B cell (primary cell): ENCODE measurements at regions not wholly inside any gene's neighbourhood (a gene's known extent, or its start where the extent isn't known, plus 50 kb on each side); places are given as distances from the start of the nearest gene placed in this dataset.

ENCODE experiments used
- ATAC-seq: fragments of 200-7000 bp; cut with Tn5 transposase; one replicate; pipeline ENCODE4 v1.10.0; 2021; ENCODE audit warnings: low read depth, mild to moderate bottlenecking, moderate number of reproducible peaks, moderate library complexity
- CTCF ChIA-PET: fragments of 350-600 bp; sonication (Branson Sonifier 250); formaldehyde crosslinking; loops from one replicate; lab custom pipeline; 2021; ENCODE audit warnings: antibody characterized with exemption, inconsistent platforms; lab: Charles Lee
- POLR2A ChIA-PET: fragments of 350-600 bp; sonication (Branson Sonifier 250); formaldehyde crosslinking; loops from one replicate; lab custom pipeline; 2021; ENCODE audit warnings: antibody characterized with exemption; lab: Charles Lee
- DNase-seq: peaks from one replicate; pipeline ENCODE4 v3.0.0; 2013
- H2AFZ ChIP-seq: 2 replicates; pipeline ENCODE4 v1.6.1; 2012; ENCODE audit warnings: mild to moderate bottlenecking, low read depth, low read length; ENCODE audit not compliant: insufficient read depth, poor library complexity, severe bottlenecking
- H3K27ac ChIP-seq, 2 donors: 1 replicate in 1 of 2; 2 replicates in 1 of 2; pipeline ENCODE4 v1.5.1; 2012 to 2013; ENCODE audit warnings: low read length in 2 of 2, mild to moderate bottlenecking in 2 of 2, moderate library complexity in 1 of 2
- H3K27me3 ChIP-seq, 4 experiments: fragments of 200-600 bp in 1 of 4; sonication (generic) in 1 of 4; replicated peaks in 1 of 4; 1 replicate in 2 of 4; 2 replicates in 2 of 4; pipeline versions ENCODE4 v1.6.1 to v1.7.0; 2013 to 2016; ENCODE audit warnings: low read length in 3 of 4, mild to moderate bottlenecking in 2 of 4, mixed read lengths in 1 of 4, moderate library complexity in 1 of 4; ENCODE audit not compliant: insufficient read depth in 4 of 4, control insufficient read depth in 3 of 4; ENCODE audit errors: control extremely low read depth in 1 of 4
- H3K36me3 ChIP-seq, 2 experiments: replicated peaks in 1 of 2; 1 replicate in 1 of 2; 2 replicates in 1 of 2; pipeline versions ENCODE4 v1.6.1 to v1.7.1; 2013; ENCODE audit warnings: low read length in 1 of 2; ENCODE audit not compliant: insufficient read depth in 2 of 2, control insufficient read depth in 1 of 2; ENCODE audit errors: control extremely low read depth in 1 of 2, extremely low read depth in 1 of 2
- H3K4me1 ChIP-seq, 2 donors: fragments of 200-600 bp in 1 of 2; sonication (generic) in 1 of 2; 1 replicate in 1 of 2; 2 replicates in 1 of 2; pipeline versions ENCODE4 v1.5.1 to v1.6.1; 2013 to 2017; ENCODE audit warnings: low read length in 2 of 2; ENCODE audit not compliant: control insufficient read depth in 2 of 2, insufficient read depth in 2 of 2
- H3K4me2 ChIP-seq: replicated peaks from 2 replicates; pipeline ENCODE3; 2012; ENCODE audit warnings: mild to moderate bottlenecking, low read depth, low read length; ENCODE audit not compliant: poor library complexity, severe bottlenecking
- H3K4me3 ChIP-seq, 5 experiments: fragments of 200-600 bp in 1 of 5; sonication (generic) in 1 of 5; 1 replicate in 3 of 5; 2 replicates in 2 of 5; pipeline versions ENCODE4 v1.5.1 to v1.7.0; 2011 to 2016; ENCODE audit warnings: low read length in 4 of 5, mild to moderate bottlenecking in 4 of 5, low read depth in 2 of 5, control low read depth in 1 of 5, moderate library complexity in 1 of 5; ENCODE audit not compliant: insufficient read depth in 1 of 5; ENCODE audit errors: control extremely low read depth in 1 of 5, extremely low read depth in 1 of 5
- H3K79me2 ChIP-seq: fragments of 200-600 bp; sonication (generic); one replicate; pipeline ENCODE4 v1.6.0; 2016; ENCODE audit warnings: low read length; ENCODE audit not compliant: control insufficient read depth, insufficient read depth
- H3K9ac ChIP-seq: fragments of 200-600 bp; sonication (generic); 2 replicates; pipeline ENCODE4 v1.6.1; 2017; ENCODE audit warnings: mild to moderate bottlenecking, low read length, moderate library complexity
- H3K9me3 ChIP-seq, 3 donors: one replicate each; pipeline versions ENCODE4 v1.6.1 to v1.7.1; 2013; ENCODE audit warnings: low read length in 2 of 3; ENCODE audit not compliant: control insufficient read depth in 2 of 3, insufficient read depth in 1 of 3; ENCODE audit errors: control extremely low read depth in 1 of 3
- H4K20me1 ChIP-seq: 2 replicates; pipeline ENCODE4 v1.6.0; 2012; ENCODE audit warnings: mild to moderate bottlenecking, low read length; ENCODE audit not compliant: insufficient read depth, control insufficient read depth, poor library complexity, severe bottlenecking
- H3K27ac Mint-ChIP-seq: one replicate; pipeline ENCODE4 v1.8.0; 2021; ENCODE audit warnings: mixed read lengths
- H3K27me3 Mint-ChIP-seq: one replicate; pipeline ENCODE4 v1.8.0; 2021; ENCODE audit warnings: mixed read lengths
- H3K4me1 Mint-ChIP-seq: one replicate; pipeline ENCODE4 v1.8.0; 2021; ENCODE audit warnings: mixed read lengths
- H3K4me3 Mint-ChIP-seq: one replicate; pipeline ENCODE4 v1.8.0; 2021; ENCODE audit warnings: mixed read lengths
- H3K9me3 Mint-ChIP-seq: one replicate; pipeline ENCODE4 v1.8.0; 2022; ENCODE audit warnings: mixed read lengths; ENCODE audit not compliant: insufficient read depth
- CTCF ChIP-seq: fragments of 200-600 bp; IDR thresholded peaks from one replicate; pipeline ENCODE4 v1.8.0; 2022; ENCODE audit warnings: antibody characterized with exemption, mild to moderate bottlenecking
- EZH2 ChIP-seq: IDR thresholded peaks from 2 replicates; pipeline ENCODE4 v1.6.1; 2012; ENCODE audit warnings: borderline replicate concordance, low read depth, mild to moderate bottlenecking, moderate library complexity, low read length; ENCODE audit not compliant: insufficient read depth, poor library complexity, severe bottlenecking
- WGBS: methylation state at CpG from one replicate; pipeline ENCODE4 v1.1.5; 2013; ENCODE audit warnings: missing lambda C conversion rate; ENCODE audit not compliant: insufficient coverage; 5-methylcytosine and 5-hydroxymethylcytosine counted together
- intact Hi-C: fragments of 100-400 bp; cut with micrococcal nuclease; formaldehyde crosslinking; loops from one replicate; pipeline ENCODE4 v1.10.0; 2022

- no peaks in the 10 kb centered on the region for H3K36me3 ChIP-seq
- ChIA-PET POLR2A (no interaction called here), CTCF (no interaction called here)
- Mint-ChIP-seq H3K27ac (no peak overlapping the region), H3K4me3 (no peak overlapping the region), H3K9me3 (peaks cover 3% of the 10 kb centered on the region), H3K4me1 (no peaks in the 10 kb centered on the region), H3K27me3 (no peaks in the 10 kb centered on the region)
- 89% methylated on average over 15 of the region's 17 CpGs for WGBS
- no peak overlapping the region for H2AFZ ChIP-seq
- H3K27me3 ChIP-seq: no peaks in the 10 kb centered on the region
- DNase-seq: peak; percentile 5
- no peak overlapping the region for H3K27ac ChIP-seq
- no peaks in the 10 kb centered on the region for H3K79me2 ChIP-seq
- H3K4me3 ChIP-seq: no peak overlapping the region
- H3K9me3 ChIP-seq: peaks cover 0 to 16% (median 0%) of the 10 kb centered on the region in 3 donors
- H4K20me1 ChIP-seq: no peaks in the 10 kb centered on the region
- TF ChIP-seq CTCF (no peak), EZH2 (no peak)
- H3K4me2 ChIP-seq: no peak overlapping the region
- no peak for ATAC-seq
- H3K4me1 ChIP-seq: no peaks in the 10 kb centered on the region
- no peak overlapping the region for H3K9ac ChIP-seq
- intact Hi-C loops: no loop called here
These were observed 1141.3 kb downstream of the BRINP3 start for GRCh38 chr1:189336115-189337100.

- intact Hi-C loops: no loop called here
- Histone ChIP-seq H3K36me3 (no peaks in the 10 kb centered on the region), H3K4me2 (no peak overlapping the region), H3K9me3 (peaks cover 0 to 1% (median 0%) of the 10 kb centered on the region in 3 donors), H2AFZ (no peak overlapping the region), H3K27me3 (no peaks in the 10 kb centered on the region), H3K27ac (no peak overlapping the region), H3K9ac (no peak overlapping the region), H3K4me1 (no peaks in the 10 kb centered on the region), H3K4me3 (no peak overlapping the region), H3K79me2 (no peaks in the 10 kb centered on the region), H4K20me1 (no peaks in the 10 kb centered on the region)
- Mint-ChIP-seq H3K4me1 (no peaks in the 10 kb centered on the region), H3K27ac (no peak overlapping the region), H3K27me3 (no peaks in the 10 kb centered on the region), H3K9me3 (peaks cover 3% of the 10 kb centered on the region), H3K4me3 (no peak overlapping the region)
- no CpG with 5 or more reads among the region's 4 CpGs for WGBS
- ATAC-seq (no peak), DNase-seq (no peak)
- ChIA-PET POLR2A (no interaction called here), CTCF (no interaction called here)
- TF ChIP-seq EZH2 (no peak), CTCF (no peak)
These were observed 1128.1 kb downstream of the BRINP3 start for GRCh38 chr1:189349607-189350006.
